ENCODE measurements at regions not wholly inside any gene's neighbourhood (a gene's known extent, or its start where the extent isn't known, plus 50 kb on each side); places are given as distances from the start of the nearest gene placed in this dataset.

GRCh38 chr19:13588957-13589833, 82.9 kb upstream of the CACNA1A start (continued):
- TF ChIP-seq CEBPB (IDR thresholded peaks at IDR 0.05; ENCODE audit: low read depth) (no peak), YY1 (IDR thresholded peaks at IDR 0.05; ENCODE audit: extremely low read depth, insufficient replicate concordance, low read depth, low read length) (peak; percentile 38), CBX3 (IDR thresholded peaks at IDR 0.05; ENCODE audit: low read depth) (no peak), ZNF274 (IDR thresholded peaks at IDR 0.05; ENCODE audit: low read depth, low read length) (no peak)

- Histone ChIP-seq H3K4me1 (ENCODE audit: control insufficient read depth in 1 of 2, insufficient read depth in 2 of 2, low read length in 2 of 2) (peaks cover 0 to 10% of the 10 kb centered on the region in 2 experiments; a peak in 2 of 4 replicates), H3K4me2 (ENCODE audit: low read length) (no peak overlapping the region), H3K27me3 (ENCODE audit: insufficient read depth, low read length) (no peaks in the 10 kb centered on the region), H3K79me2 (ENCODE audit: insufficient read depth, low read length) (no peaks in the 10 kb centered on the region), H3K9me2 (ENCODE audit: insufficient read depth) (no peaks in the 10 kb centered on the region), H2AFZ (ENCODE audit: low read depth, low read length, poor library complexity, severe bottlenecking) (no peak overlapping the region), H3K9ac (ENCODE audit: low read length) (no peak overlapping the region), H3K36me3 (ENCODE audit: control insufficient read depth in 1 of 2, insufficient read depth in 2 of 2, low read length in 2 of 2) (no peaks in the 10 kb centered on the region), H3K27ac (ENCODE audit: low read depth, low read length) (no peak overlapping the region), H3K4me3 (replicated peaks in 1 of 2; ENCODE audit: low read depth in 1 of 2, low read length in 2 of 2) (no peak overlapping the region), H4K20me1 (ENCODE audit: insufficient read depth) (no peaks in the 10 kb centered on the region), H3K9me3 (ENCODE audit: control insufficient read depth in 1 of 2, insufficient read depth in 1 of 2, low read depth in 1 of 2, low read length in 2 of 2) (no peaks in the 10 kb centered on the region)
- DNase-seq (ENCODE audit: low read depth, low spot score) = no peak
- ChIA-PET POLR2A (no interaction called here), CTCF (no interaction called here), RAD21 (ENCODE audit: low non-redundant PET in 1 of 2, low total read pairs in 2 of 2, uncharacterized antibody in 2 of 2, unreplicated experiment in 2 of 2) (no interaction called here)
- intact Hi-C loops (cut with micrococcal nuclease) = no loop called here
- no TSS peak for BruUV-seq (replicated peaks)
- TF ChIP-seq REST (IDR thresholded peaks at IDR 0.05; ENCODE audit: low read depth) (no peak), ZFX (IDR thresholded peaks at IDR 0.05) (no peak), FOSL1 (IDR thresholded peaks at IDR 0.05; ENCODE audit: low read depth) (no peak), ELF1 (IDR thresholded peaks at IDR 0.05; ENCODE audit: borderline replicate concordance, low read depth) (no peak), POLR2AphosphoS5 (IDR thresholded peaks at IDR 0.05; ENCODE audit: low read depth, low read length) (no peak), TCF7L2 (IDR thresholded peaks at IDR 0.05; ENCODE audit: borderline replicate concordance, extremely low read depth, insufficient read depth, insufficient read length) (no peak)
- no peak for ATAC-seq
These were observed 79.2 kb upstream of the CACNA1A start for GRCh38 chr19:13585512-13585911.
